ENCODE measurements at regions not wholly inside any gene's neighbourhood (a gene's known extent, or its start where the extent isn't known, plus 50 kb on each side); places are given as distances from the start of the nearest gene placed in this dataset.

- CTCF ChIA-PET = no interaction called here
- no peaks in the 10 kb centered on the region for H3K9me3 ChIP-seq (ENCODE audit: low read length)
- ATAC-seq = no peak
Observed at GRCh38 chr18:39259736-39260135, 1694.1 kb upstream of the CELF4 start.

GRCh38 chr18:39244242-39244641 lies 1678.6 kb upstream of the CELF4 start:
- H3F3A ChIP-seq (ENCODE audit: low read length, unreplicated experiment) = no peaks in the 10 kb centered on the region
- H3K9me2 ChIP-seq (replicated peaks; ENCODE audit: low read length) = no peaks in the 10 kb centered on the region
- no peak overlapping the region for H2AFZ ChIP-seq (ENCODE audit: low read length)
- TF ChIP-seq CTCF (conservative IDR thresholded peaks at IDR 0.05; ENCODE audit: low read depth, low read length) (no peak), EZH2 (IDR thresholded peaks at IDR 0.05; ENCODE audit: low read length, unreplicated experiment) (no peak), EZH2phosphoT487 (IDR thresholded peaks at IDR 0.05; ENCODE audit: borderline replicate concordance, low read length) (no peak)
- no peaks in the 10 kb centered on the region for H4K20me1 ChIP-seq (ENCODE audit: low read length)
- H3K4me1 ChIP-seq (ENCODE audit: insufficient read depth, low read length) = no peaks in the 10 kb centered on the region
- intact Hi-C loops (cut with micrococcal nuclease) = no loop called here
- no TSS peak for BruUV-seq (replicated peaks)
- no peaks in the 10 kb centered on the region for H3K27me3 ChIP-seq (ENCODE audit: low read length)
- POLR2A ChIA-PET (ENCODE audit: unreplicated experiment) = no interaction called here
- no peaks in the 10 kb centered on the region for H3K9me3 ChIP-seq (ENCODE audit: low read length)
- CTCF ChIA-PET = no interaction called here
- no peak for ATAC-seq
- DNase-seq = no peak
- no peaks in the 10 kb centered on the region for H3K79me2 ChIP-seq (ENCODE audit: low read length)
- no peak overlapping the region for H3K4me2 ChIP-seq (ENCODE audit: low read length)
- no peak overlapping the region for H3K9ac ChIP-seq (ENCODE audit: low read length)
- H3K36me3 ChIP-seq (ENCODE audit: low read depth, low read length) = no peaks in the 10 kb centered on the region
- no peak overlapping the region for H3K4me3 ChIP-seq (ENCODE audit: low read length)
- H3K27ac ChIP-seq (ENCODE audit: low read length) = no peak overlapping the region

More at GRCh38 chr18:39259736-39260135, 1694.1 kb upstream of the CELF4 start:
- TF ChIP-seq EZH2 (IDR thresholded peaks at IDR 0.05; ENCODE audit: low read length, unreplicated experiment) (no peak), EZH2phosphoT487 (IDR thresholded peaks at IDR 0.05; ENCODE audit: borderline replicate concordance, low read length) (no peak), CTCF (conservative IDR thresholded peaks at IDR 0.05; ENCODE audit: low read depth, low read length) (no peak)
- Histone ChIP-seq H3K4me3 (ENCODE audit: low read length) (no peak overlapping the region), H3K4me2 (ENCODE audit: low read length) (no peak overlapping the region), H3K9me2 (replicated peaks; ENCODE audit: low read length) (no peaks in the 10 kb centered on the region), H3K79me2 (ENCODE audit: low read length) (no peaks in the 10 kb centered on the region), H3K36me3 (ENCODE audit: low read depth, low read length) (no peaks in the 10 kb centered on the region), H4K20me1 (ENCODE audit: low read length) (no peaks in the 10 kb centered on the region), H3K9ac (ENCODE audit: low read length) (no peak overlapping the region), H3F3A (ENCODE audit: low read length, unreplicated experiment) (no peaks in the 10 kb centered on the region), H2AFZ (ENCODE audit: low read length) (no peak overlapping the region), H3K4me1 (ENCODE audit: insufficient read depth, low read length) (no peaks in the 10 kb centered on the region), H3K27me3 (ENCODE audit: low read length) (no peaks in the 10 kb centered on the region), H3K27ac (ENCODE audit: low read length) (no peak overlapping the region)
- POLR2A ChIA-PET (ENCODE audit: unreplicated experiment) = no interaction called here
- DNase-seq = no peak
- intact Hi-C loops (cut with micrococcal nuclease) = no loop called here
- BruUV-seq (replicated peaks) = no TSS peak

GRCh38 chr18:39241534-39241933 lies 1675.9 kb upstream of the CELF4 start:
- Histone ChIP-seq H3K9me3 (ENCODE audit: low read length) (no peaks in the 10 kb centered on the region), H4K20me1 (ENCODE audit: low read length) (no peaks in the 10 kb centered on the region), H3K9me2 (replicated peaks; ENCODE audit: low read length) (no peaks in the 10 kb centered on the region), H3K4me3 (ENCODE audit: low read length) (no peak overlapping the region), H3K27me3 (ENCODE audit: low read length) (no peaks in the 10 kb centered on the region), H3F3A (ENCODE audit: low read length, unreplicated experiment) (no peaks in the 10 kb centered on the region), H3K79me2 (ENCODE audit: low read length) (no peaks in the 10 kb centered on the region), H3K4me2 (ENCODE audit: low read length) (no peak overlapping the region), H3K36me3 (ENCODE audit: low read depth, low read length) (no peaks in the 10 kb centered on the region), H3K27ac (ENCODE audit: low read length) (no peak overlapping the region), H3K4me1 (ENCODE audit: insufficient read depth, low read length) (no peaks in the 10 kb centered on the region), H3K9ac (ENCODE audit: low read length) (no peak overlapping the region), H2AFZ (ENCODE audit: low read length) (no peak overlapping the region)
- no peak for TF ChIP-seq CTCF (conservative IDR thresholded peaks at IDR 0.05; ENCODE audit: low read depth, low read length)
- TF ChIP-seq EZH2phosphoT487 (IDR thresholded peaks at IDR 0.05; ENCODE audit: borderline replicate concordance, low read length) = no peak
- no peak for TF ChIP-seq EZH2 (IDR thresholded peaks at IDR 0.05; ENCODE audit: low read length, unreplicated experiment)
- intact Hi-C loops (cut with micrococcal nuclease) = no loop called here
- ChIA-PET POLR2A (ENCODE audit: unreplicated experiment) (interaction anchor here (0.6 kb wide), 1 partner anchor 51 kb away, joined by 3 read pairs; no protein-coding TSS in a partner anchor), CTCF (no interaction called here)
- ATAC-seq = no peak
- BruUV-seq (replicated peaks) = no TSS peak
- no peak for DNase-seq
